Retinal pigment epithelial cell (primary cell): ENCODE measurements at regions not wholly inside any gene's neighbourhood (a gene's known extent, or its start where the extent isn't known, plus 50 kb on each side); places are given as distances from the start of the nearest gene placed in this dataset.

Source experiments
- DNase-seq: peaks from one replicate; pipeline ENCODE4 v3.0.0-alpha.2; 2010; ENCODE audit warnings: low read depth
- H3K4me3 ChIP-seq: 2 replicates; pipeline ENCODE4 v1.5.1; 2011; ENCODE audit warnings: mild to moderate bottlenecking, low read length, control low read depth, moderate library complexity
- CTCF ChIP-seq: conservative IDR thresholded peaks from 2 replicates; pipeline ENCODE4 v1.5.1; 2011; ENCODE audit warnings: low read depth, low read length, control low read depth, inconsistent platforms

DNA sequence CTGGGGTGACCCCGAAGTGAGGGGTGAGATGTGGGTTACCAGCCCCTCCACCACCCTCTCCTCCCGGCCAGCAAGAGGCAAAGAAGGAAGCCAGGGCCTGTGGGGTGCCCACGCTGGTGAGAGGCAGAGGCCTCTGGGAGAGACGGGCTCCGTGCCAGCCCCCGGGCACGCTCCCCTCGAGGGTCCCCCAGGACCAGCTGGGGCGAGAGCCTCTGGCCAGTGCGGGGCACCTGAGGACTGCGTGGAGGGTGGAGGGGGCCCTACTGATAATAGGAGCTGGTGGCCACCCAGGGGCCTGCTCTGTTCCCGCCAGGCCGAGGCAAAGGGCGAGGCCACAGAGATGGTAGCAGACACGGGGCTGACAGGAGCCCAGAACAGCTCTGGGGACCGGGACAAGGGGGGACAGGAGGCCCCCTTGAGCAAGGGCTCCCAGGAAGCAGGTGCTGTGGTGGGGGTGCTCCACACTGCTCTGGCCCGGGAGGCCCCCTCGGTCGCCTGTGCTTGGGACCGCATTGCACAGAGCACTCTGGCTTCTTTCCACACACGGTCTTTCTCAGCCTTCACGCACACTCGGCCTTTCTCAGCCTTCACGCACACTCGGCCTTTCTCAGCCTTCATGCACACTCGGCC lies 226.9 kb downstream of the TTLL2 start:
- no peak for TF ChIP-seq CTCF
- no peak for DNase-seq
- no peak overlapping the region for H3K4me3 ChIP-seq

DNA sequence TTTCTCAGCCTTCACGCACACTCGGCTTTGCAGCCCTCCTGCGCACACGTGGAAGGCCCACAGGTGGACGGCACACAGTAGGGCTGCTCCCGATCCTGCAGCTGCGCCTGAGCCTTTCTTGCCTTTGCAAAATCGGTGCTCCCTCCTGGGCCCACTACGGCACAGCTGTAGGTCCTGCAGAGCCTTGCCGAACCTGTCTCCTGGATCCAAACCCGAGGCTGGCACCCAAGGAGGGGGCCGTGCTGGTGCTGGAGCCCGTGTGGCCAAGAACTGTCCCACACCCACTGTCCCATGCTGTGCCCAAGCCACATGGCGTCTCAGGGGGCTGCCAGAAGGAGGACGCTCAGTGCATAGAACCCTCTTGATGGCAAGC lies 227.4 kb downstream of the TTLL2 start:
- H3K4me3 ChIP-seq = no peak overlapping the region
- no peak for TF ChIP-seq CTCF
- DNase-seq = no peak

DNA sequence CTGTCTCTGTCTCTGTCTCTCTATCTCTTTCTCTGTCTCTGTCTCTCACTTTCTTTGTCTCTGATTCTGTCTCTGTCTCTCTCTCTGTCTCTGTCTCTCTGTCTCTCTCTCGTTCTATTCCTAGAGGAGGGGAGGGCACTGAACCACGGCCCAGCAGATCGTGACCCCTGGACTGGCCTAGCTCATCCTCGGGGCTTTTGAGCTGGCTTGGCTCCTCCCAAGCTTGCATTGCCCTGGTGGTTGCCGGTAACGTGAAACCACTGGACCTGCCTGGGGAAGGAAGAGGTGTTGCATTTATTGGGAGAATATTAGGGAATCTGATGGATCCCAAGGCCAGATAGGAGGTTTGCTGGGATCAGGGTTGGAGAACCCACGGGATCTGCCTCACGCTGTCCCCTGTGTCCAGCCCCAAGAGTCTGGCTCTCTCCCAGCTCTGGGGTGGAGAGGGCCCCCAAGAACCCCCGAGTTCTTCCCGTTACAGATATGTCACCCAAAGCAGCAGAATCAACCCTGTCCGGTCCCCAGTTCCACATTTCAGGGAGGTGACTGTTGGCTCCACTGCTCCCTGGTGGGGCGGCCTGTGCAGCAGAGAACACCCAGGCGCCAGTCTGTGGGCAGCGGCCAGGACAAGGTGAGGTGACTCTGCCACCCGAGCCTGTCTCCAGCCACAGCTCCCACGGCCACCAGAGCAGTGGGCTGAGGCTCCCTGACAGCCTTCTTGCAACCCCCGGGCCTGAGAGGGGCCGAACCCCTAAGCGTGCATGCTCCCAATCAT lies 228.3 kb downstream of the TTLL2 start:
- DNase-seq = no peak
- H3K4me3 ChIP-seq = no peak overlapping the region
- no peak for TF ChIP-seq CTCF

GRCh38 chr6:167553736-167554119 lies 228.8 kb downstream of the TTLL2 start:
- no peak overlapping the region for H3K4me3 ChIP-seq
- no peak for DNase-seq
- TF ChIP-seq CTCF = no peak

- DNase-seq = no peak
- no peak overlapping the region for H3K4me3 ChIP-seq
- TF ChIP-seq CTCF = no peak
Measured at GRCh38 chr6:167554854-167555253, 230.0 kb downstream of the TTLL2 start.

DNA sequence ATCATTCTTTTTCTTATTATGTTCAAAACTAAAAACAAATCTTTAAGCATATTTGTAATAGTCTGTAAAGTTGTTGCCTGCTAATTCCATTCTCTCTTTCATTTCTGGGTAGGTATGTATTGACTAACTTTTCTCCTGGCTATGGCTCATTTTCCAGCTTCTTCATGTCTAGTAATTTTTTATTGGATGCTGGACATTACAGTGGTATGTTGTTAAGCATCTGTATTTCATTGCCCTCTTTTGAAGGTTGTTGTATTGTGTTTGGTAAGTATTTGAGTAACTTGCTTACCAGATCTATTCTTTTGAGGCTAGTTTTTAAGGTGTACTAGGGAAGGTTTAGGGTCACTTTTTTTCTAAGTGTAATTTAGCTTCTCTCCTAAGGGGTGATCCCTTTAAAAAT lies 230.9 kb downstream of the TTLL2 start:
- no peak for TF ChIP-seq CTCF
- H3K4me3 ChIP-seq = no peak overlapping the region
- DNase-seq = no peak

DNA sequence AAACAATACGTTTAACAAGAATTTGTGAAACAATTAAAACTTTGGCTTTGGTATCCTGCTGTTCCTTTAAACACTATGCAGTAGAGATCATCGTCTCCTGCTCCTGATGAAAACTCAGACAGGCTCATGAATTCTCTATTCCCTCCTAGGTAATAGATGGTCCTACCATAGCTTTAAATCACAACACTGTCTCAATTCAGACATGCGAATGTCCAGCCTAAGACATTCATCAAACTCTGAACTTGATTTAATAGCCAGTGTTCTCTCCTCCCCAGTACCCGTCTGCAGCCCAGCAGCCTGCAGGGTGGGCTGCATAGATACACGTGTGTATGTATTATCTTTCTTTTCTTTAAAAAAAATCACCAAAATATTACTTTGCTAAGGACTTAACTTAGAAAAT lies 232.8 kb downstream of the TTLL2 start:
- no peak overlapping the region for H3K4me3 ChIP-seq
- TF ChIP-seq CTCF = no peak
- DNase-seq = no peak
